ENCODE measurements at regions not wholly inside any gene's neighbourhood (a gene's known extent, or its start where the extent isn't known, plus 50 kb on each side); places are given as distances from the start of the nearest gene placed in this dataset.

- DNase-seq (ENCODE audit: low read depth, low spot score), result no peak
These were observed 1603.8 kb upstream of the ACVR2A start for GRCh38 chr2:146241023-146241422.

GRCh38 chr2:146240391-146240790 lies 1604.4 kb upstream of the ACVR2A start:
- no peak for DNase-seq (ENCODE audit: low read depth, low spot score)

- no peak for DNase-seq (ENCODE audit: low read depth, low spot score)
These were observed 1605.3 kb upstream of the ACVR2A start for GRCh38 chr2:146239392-146240135.

- DNase-seq (ENCODE audit: low read depth, low spot score), result no peak
These were observed 1606.4 kb upstream of the ACVR2A start for GRCh38 chr2:146238254-146238966.

- DNase-seq (ENCODE audit: low read depth, low spot score), result no peak
These were observed 1609.7 kb upstream of the ACVR2A start for GRCh38 chr2:146235158-146235557.

GRCh38 chr2:146229508-146230155 lies 1615.2 kb upstream of the ACVR2A start:
- no peak for DNase-seq (ENCODE audit: low read depth, low spot score)

- no peak for DNase-seq (ENCODE audit: low read depth, low spot score)
These were observed 1616.3 kb upstream of the ACVR2A start for GRCh38 chr2:146228466-146229058.

GRCh38 chr2:146228020-146228393 lies 1616.8 kb upstream of the ACVR2A start:
- no peak for DNase-seq (ENCODE audit: low read depth, low spot score)

- DNase-seq (ENCODE audit: low read depth, low spot score), result no peak
These were observed 1617.4 kb upstream of the ACVR2A start for GRCh38 chr2:146227152-146228019.

GRCh38 chr2:146226077-146226476 lies 1618.8 kb upstream of the ACVR2A start:
- DNase-seq (ENCODE audit: low read depth, low spot score), result no peak

GRCh38 chr2:146221826-146222225 lies 1623.0 kb upstream of the ACVR2A start:
- no peak for DNase-seq (ENCODE audit: low read depth, low spot score)

- no peak for DNase-seq (ENCODE audit: low read depth, low spot score)
These were observed 1623.9 kb upstream of the ACVR2A start for GRCh38 chr2:146220957-146221356.

- DNase-seq (ENCODE audit: low read depth, low spot score), result no peak
These were observed 1630.4 kb upstream of the ACVR2A start for GRCh38 chr2:146214394-146214929.

GRCh38 chr2:146213674-146214073 lies 1631.2 kb upstream of the ACVR2A start:
- DNase-seq (ENCODE audit: low read depth, low spot score), result no peak

- no peak for DNase-seq (ENCODE audit: low read depth, low spot score)
These were observed 1632.2 kb upstream of the ACVR2A start for GRCh38 chr2:146212602-146213001.

GRCh38 chr2:146209842-146210275 lies 1635.0 kb upstream of the ACVR2A start:
- DNase-seq (ENCODE audit: low read depth, low spot score), result no peak

GRCh38 chr2:146207901-146208300 lies 1636.9 kb upstream of the ACVR2A start:
- DNase-seq (ENCODE audit: low read depth, low spot score), result no peak

- DNase-seq (ENCODE audit: low read depth, low spot score), result no peak
These were observed 1637.4 kb upstream of the ACVR2A start for GRCh38 chr2:146207417-146207816.

- no peak for DNase-seq (ENCODE audit: low read depth, low spot score)
These were observed 1641.7 kb upstream of the ACVR2A start for GRCh38 chr2:146203064-146203624.

GRCh38 chr2:146193619-146194018 lies 1651.2 kb upstream of the ACVR2A start:
- DNase-seq (ENCODE audit: low read depth, low spot score), result no peak

- no peak for DNase-seq (ENCODE audit: low read depth, low spot score)
These were observed 1655.3 kb upstream of the ACVR2A start for GRCh38 chr2:146189541-146189940.
